Lung (tissue), 11 donors: ENCODE measurements at regions not wholly inside any gene's neighbourhood (a gene's known extent, or its start where the extent isn't known, plus 50 kb on each side); places are given as distances from the start of the nearest gene placed in this dataset.

Source experiments
- ATAC-seq: fragments of 200-7000 bp; cut with Tn5 transposase; one replicate; pipeline ENCODE4 v1.9.1; 2020; ENCODE audit warnings: moderate number of reproducible peaks; ENCODE audit not compliant: insufficient read depth, low FRiP score
- DNase-seq, 3 donors: peaks; one replicate each; pipeline ENCODE4 v3.0.0-alpha.2; 2013 to 2017
- H3K27ac ChIP-seq, 2 donors: one replicate each; pipeline ENCODE4 v1.5.1; 2013; ENCODE audit warnings: mild to moderate bottlenecking in 2 of 2, moderate library complexity in 2 of 2, control low read depth in 1 of 2, inconsistent platforms in 1 of 2, low read depth in 1 of 2, low read length in 1 of 2
- H3K27me3 ChIP-seq, 3 donors: one replicate each; pipeline ENCODE4 v1.5.1; 2013; ENCODE audit warnings: low read length in 2 of 3; ENCODE audit not compliant: control insufficient read depth in 3 of 3, insufficient read depth in 3 of 3
- H3K36me3 ChIP-seq, 4 donors: one replicate each; pipeline ENCODE4 v1.5.1; 2013; ENCODE audit warnings: low read length in 4 of 4, mild to moderate bottlenecking in 1 of 4, moderate library complexity in 1 of 4; ENCODE audit not compliant: control insufficient read depth in 4 of 4, insufficient read depth in 4 of 4
- H3K4me1 ChIP-seq, 5 donors: one replicate each; pipeline ENCODE4 v1.5.1; 2013; ENCODE audit warnings: low read length in 5 of 5, mild to moderate bottlenecking in 2 of 5, moderate library complexity in 1 of 5; ENCODE audit not compliant: control insufficient read depth in 5 of 5, insufficient read depth in 5 of 5
- H3K4me3 ChIP-seq: one replicate; pipeline ENCODE4 v1.5.1; 2013; ENCODE audit warnings: mild to moderate bottlenecking, control low read depth, moderate library complexity
- H3K9ac ChIP-seq, 2 donors: one replicate each; pipeline ENCODE4 v1.5.1; 2013; ENCODE audit warnings: low read length in 2 of 2, control low read depth in 1 of 2; ENCODE audit not compliant: insufficient read depth in 1 of 2
- H3K9me3 ChIP-seq, 4 donors: one replicate each; pipeline ENCODE4 v1.5.1; 2013; ENCODE audit warnings: low read length in 3 of 4, mild to moderate bottlenecking in 1 of 4, moderate library complexity in 1 of 4; ENCODE audit not compliant: control insufficient read depth in 4 of 4, insufficient read depth in 3 of 4
- CTCF ChIP-seq: IDR thresholded peaks from 2 replicates; pipeline ENCODE4 v1.5.1; 2012; ENCODE audit warnings: mild to moderate bottlenecking; ENCODE audit errors: control extremely low read depth, extremely low read depth
- WGBS, 2 donors: extraction: QIAGEN DNeasy Blood & Tissue Kit; methylation state at CpG; one replicate each; pipeline ENCODE4 v1.1.7; 2013; 5-methylcytosine and 5-hydroxymethylcytosine counted together
- donor health status: control.
- donor health status: control.
- donor health status: Bipolar disorder and iron deficiency.
- donor health status: healthy.
- donor health status: DM: yes; HTN: yes; CAD: no.

- DNase-seq (no peak), ATAC-seq (no peak)
- Histone ChIP-seq H3K4me3 (no peak overlapping the region), H3K27ac (no peak overlapping the region), H3K9ac (no peak overlapping the region), H3K9me3 (peaks cover 0 to 2% (median 0%) of the 10 kb centered on the region in 4 donors), H3K4me1 (no peaks in the 10 kb centered on the region), H3K36me3 (no peaks in the 10 kb centered on the region), H3K27me3 (no peaks in the 10 kb centered on the region)
- TF ChIP-seq CTCF = no peak
Measured at GRCh38 chr2:57314682-57315081, 731.9 kb upstream of the VRK2 start.

- H3K36me3 ChIP-seq = no peaks in the 10 kb centered on the region
- no peaks in the 10 kb centered on the region for H3K27me3 ChIP-seq
- WGBS, 2 donors = 39 to 68% methylated on average over 2 of the region's 2 CpGs
- no peak overlapping the region for H3K9ac ChIP-seq
- no peak for TF ChIP-seq CTCF
- H3K9me3 ChIP-seq = no peaks in the 10 kb centered on the region
- no peak for ATAC-seq
- H3K4me1 ChIP-seq = no peaks in the 10 kb centered on the region
- H3K27ac ChIP-seq = no peak overlapping the region
- H3K4me3 ChIP-seq = no peak overlapping the region
- peak in 2 of 3 donors; percentile 0 to 10 for DNase-seq
Measured at GRCh38 chr2:57330447-57330846, 716.2 kb upstream of the VRK2 start.

- Histone ChIP-seq H3K4me1 (no peaks in the 10 kb centered on the region), H3K27ac (no peak overlapping the region), H3K36me3 (no peaks in the 10 kb centered on the region), H3K9ac (no peak overlapping the region), H3K27me3 (no peaks in the 10 kb centered on the region), H3K9me3 (no peaks in the 10 kb centered on the region), H3K4me3 (no peak overlapping the region)
- DNase-seq (no peak), ATAC-seq (no peak)
- 85 to 91% methylated on average over 1 of the region's 1 CpG for WGBS, 2 donors
- no peak for TF ChIP-seq CTCF
Measured at GRCh38 chr2:57333221-57333620, 713.4 kb upstream of the VRK2 start.

- DNase-seq (no peak), ATAC-seq (no peak)
- Histone ChIP-seq H3K4me3 (no peak overlapping the region), H3K27ac (no peak overlapping the region), H3K4me1 (no peaks in the 10 kb centered on the region), H3K27me3 (no peaks in the 10 kb centered on the region), H3K9ac (no peak overlapping the region), H3K36me3 (no peaks in the 10 kb centered on the region), H3K9me3 (no peaks in the 10 kb centered on the region)
- TF ChIP-seq CTCF = no peak
- 87 to 93% methylated on average over 1 of the region's 1 CpG for WGBS, 2 donors
Measured at GRCh38 chr2:57343391-57344006, 703.1 kb upstream of the VRK2 start.
